Endothelial cell of umbilical vein (primary cell): ENCODE measurements at regions not wholly inside any gene's neighbourhood (a gene's known extent, or its start where the extent isn't known, plus 50 kb on each side); places are given as distances from the start of the nearest gene placed in this dataset.

Experiments
- BruUV-seq: library from RNA; stranded (reverse); fragments of 400-500 nt; replicated peaks from 2 replicates; lab custom pipeline; 2021; lab: Mats Ljungman, UMichigan
- CTCF ChIA-PET: fragments of 300-600, 350-600 bp; sonication (Branson Sonifier 250); formaldehyde crosslinking; loops from one replicate; lab custom pipeline; 2021; ENCODE audit warnings: antibody characterized with exemption, inconsistent platforms; lab: Charles Lee
- POLR2A ChIA-PET: fragments of 300-600, 350-600 bp; sonication (Branson Sonifier 250); formaldehyde crosslinking; loops from one replicate; lab custom pipeline; 2021; ENCODE audit warnings: antibody characterized with exemption, inconsistent platforms; lab: Charles Lee
- DNase-seq: peaks from one replicate; pipeline ENCODE4 v3.0.0-alpha.2; 2011; ENCODE audit warnings: low read depth, low spot score
- FAIRE-seq: peaks from 2 replicates; lab custom pipeline; 2011; peaks lifted over from hg19 to GRCh38; lab: Jason Lieb, UNC
- H2AFZ ChIP-seq: 2 replicates; pipeline ENCODE4 v1.6.0; 2012; ENCODE audit warnings: low read depth, low read length, control low read depth, inconsistent platforms
- H3K27ac ChIP-seq: 2 replicates; pipeline ENCODE4 v1.5.1; 2011; ENCODE audit warnings: low read depth, mild to moderate bottlenecking, control low read depth, low read length, moderate library complexity; ENCODE audit not compliant: insufficient read depth
- H3K27me3 ChIP-seq, 2 experiments: 2 replicates each; pipeline versions ENCODE4 v1.6.0 to v1.6.1; 2011; ENCODE audit warnings: low read length in 2 of 2, mixed read lengths in 1 of 2; ENCODE audit not compliant: control insufficient read depth in 2 of 2, insufficient read depth in 2 of 2
- H3K36me3 ChIP-seq, 2 experiments: 2 replicates in 1 of 2; 3 replicates in 1 of 2; pipeline ENCODE4 v1.5.1; 2011; ENCODE audit warnings: low read length in 2 of 2, mild to moderate bottlenecking in 1 of 2, moderate library complexity in 1 of 2; ENCODE audit not compliant: control insufficient read depth in 2 of 2, insufficient read depth in 2 of 2; ENCODE audit errors: extremely low read depth in 1 of 2
- H3K4me1 ChIP-seq: 3 replicates; pipeline ENCODE4 v1.5.1; 2011; ENCODE audit warnings: mild to moderate bottlenecking, low read length; ENCODE audit not compliant: control insufficient read depth, insufficient read depth; ENCODE audit errors: extremely low read depth
- H3K4me2 ChIP-seq: 2 replicates; pipeline ENCODE4 v1.6.1; 2011; ENCODE audit warnings: low read length, control low read depth, mixed read lengths; ENCODE audit not compliant: insufficient read depth
- H3K4me3 ChIP-seq, 3 experiments: fragments of 200-600 bp in 1 of 3; sonication (generic), shearing (Covaris generic) in 1 of 3; replicated peaks in 1 of 3; 2 replicates each; pipeline ENCODE4 v1.5.1; 2011 to 2016; ENCODE audit warnings: control low read depth in 3 of 3, low read length in 3 of 3, mild to moderate bottlenecking in 2 of 3, inconsistent platforms in 1 of 3, low read depth in 1 of 3, moderate library complexity in 1 of 3; ENCODE audit not compliant: insufficient read depth in 1 of 3
- H3K79me2 ChIP-seq: 2 replicates; pipeline ENCODE4 v1.6.0; 2012; ENCODE audit warnings: low read length, inconsistent platforms; ENCODE audit not compliant: control insufficient read depth, insufficient read depth
- H3K9ac ChIP-seq: replicated peaks from 2 replicates; pipeline ENCODE3; 2011; ENCODE audit warnings: low read length, control low read depth; ENCODE audit not compliant: insufficient read depth; ENCODE audit errors: extremely low read depth
- H3K9me1 ChIP-seq: replicated peaks from 3 replicates; pipeline ENCODE4 v1.6.0; 2011; ENCODE audit warnings: mild to moderate bottlenecking, low read length; ENCODE audit not compliant: control insufficient read depth, insufficient read depth; ENCODE audit errors: extremely low read depth
- H3K9me3 ChIP-seq: replicated peaks from 2 replicates; pipeline ENCODE4 v1.5.1; 2012; ENCODE audit warnings: low read length, inconsistent platforms; ENCODE audit not compliant: control insufficient read depth, insufficient read depth
- H4K20me1 ChIP-seq: replicated peaks from 2 replicates; pipeline ENCODE3; 2011; ENCODE audit warnings: mild to moderate bottlenecking, low read length; ENCODE audit not compliant: control insufficient read depth, insufficient read depth; ENCODE audit errors: extremely low read depth
- EZH2 ChIP-seq: IDR thresholded peaks from 2 replicates; pipeline ENCODE4 v1.6.1; 2012; ENCODE audit warnings: borderline replicate concordance, low read depth, mild to moderate bottlenecking, moderate library complexity, low read length, inconsistent platforms; ENCODE audit not compliant: severe bottlenecking
- FOS ChIP-seq: IDR thresholded peaks from 2 replicates; pipeline ENCODE4 v1.6.1; 2011; ENCODE audit warnings: mild to moderate bottlenecking, low read length, moderate library complexity, borderline replicate concordance; ENCODE audit not compliant: insufficient read depth
- JUN ChIP-seq: IDR thresholded peaks from 2 replicates; pipeline ENCODE4 v1.6.1; 2011; ENCODE audit warnings: borderline replicate concordance, low read depth; ENCODE audit not compliant: insufficient read length, insufficient read depth
- MYC ChIP-seq: IDR thresholded peaks from one replicate; pipeline ENCODE4 v1.6.1; 2011; ENCODE audit warnings: mild to moderate bottlenecking, low read depth, low read length
- POLR2AphosphoS5 ChIP-seq: IDR thresholded peaks from 2 replicates; pipeline ENCODE4 v1.6.1; 2012; ENCODE audit warnings: low read depth, mild to moderate bottlenecking, control low read depth, low read length, moderate library complexity; ENCODE audit not compliant: insufficient read depth
- dilution Hi-C: fragments of 300-500 bp; cut with MboI; formaldehyde crosslinking; loops from one replicate; pipeline ENCODE4 v1.15.0; 2019; ENCODE audit warnings: low sequenced_read_pairs; ENCODE audit not compliant: extremely low pct_ligation_motif_present
- intact Hi-C: fragments of 100-400 bp; cut with micrococcal nuclease; formaldehyde crosslinking; loops from one replicate; pipeline ENCODE4 v1.10.0; 2022
- TF ChIP-seq, protein P1 (sequence below), 2 donors: IDR thresholded peaks; 1 replicate in 1 of 2; 2 replicates in 1 of 2; pipeline ENCODE4 v1.5.1; 2011; ENCODE audit warnings: low read length in 2 of 2, mild to moderate bottlenecking in 2 of 2, moderate library complexity in 2 of 2, control low read depth in 1 of 2, inconsistent platforms in 1 of 2, low read depth in 1 of 2; ENCODE audit not compliant: insufficient read depth in 1 of 2; ENCODE audit errors: extremely low read depth in 1 of 2
- TF ChIP-seq, protein P2 (sequence below): IDR thresholded peaks from 2 replicates; pipeline ENCODE4 v1.6.1; 2011; ENCODE audit not compliant: insufficient read depth, insufficient read length

DNA sequence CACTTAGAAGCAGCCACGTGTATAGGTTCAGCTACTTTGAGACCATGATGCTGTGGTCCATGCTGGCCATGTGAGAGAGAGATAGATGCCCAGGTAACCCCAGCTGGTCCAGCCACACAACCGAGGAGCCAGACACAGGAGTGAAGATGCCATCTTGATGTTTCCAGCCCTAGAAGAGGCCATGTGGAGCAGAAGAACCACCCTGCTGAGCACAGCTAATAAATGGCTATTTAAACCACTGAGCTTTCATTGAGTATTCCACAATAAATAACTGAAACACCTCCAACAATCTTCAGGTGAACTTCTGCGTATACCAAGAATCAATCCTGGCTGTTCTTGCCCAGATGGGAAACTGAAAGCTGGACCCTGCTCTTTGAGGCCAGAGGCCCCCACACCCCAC, 84.0 kb upstream of the GSC start:
- DNase-seq (no peak), FAIRE-seq (no peak)
- BruUV-seq, result no TSS peak
- no peaks in the 10 kb centered on the region for H3K9me3 ChIP-seq
- H3K27ac ChIP-seq, result no peak overlapping the region
- H3K9me1 ChIP-seq, result no peaks in the 10 kb centered on the region
- no peaks in the 10 kb centered on the region for H3K4me1 ChIP-seq
- no peak overlapping the region for H2AFZ ChIP-seq
- no peak overlapping the region for H3K4me3 ChIP-seq
- H3K27me3 ChIP-seq, result no peaks in the 10 kb centered on the region
- no peak overlapping the region for H3K4me2 ChIP-seq
- dilution Hi-C loops (no loop called here), intact Hi-C loops (no loop called here)
- H3K9ac ChIP-seq, result no peak overlapping the region
- TF ChIP-seq JUN, result no peak
- no peak for TF ChIP-seq EZH2
- TF ChIP-seq, protein P1, sequence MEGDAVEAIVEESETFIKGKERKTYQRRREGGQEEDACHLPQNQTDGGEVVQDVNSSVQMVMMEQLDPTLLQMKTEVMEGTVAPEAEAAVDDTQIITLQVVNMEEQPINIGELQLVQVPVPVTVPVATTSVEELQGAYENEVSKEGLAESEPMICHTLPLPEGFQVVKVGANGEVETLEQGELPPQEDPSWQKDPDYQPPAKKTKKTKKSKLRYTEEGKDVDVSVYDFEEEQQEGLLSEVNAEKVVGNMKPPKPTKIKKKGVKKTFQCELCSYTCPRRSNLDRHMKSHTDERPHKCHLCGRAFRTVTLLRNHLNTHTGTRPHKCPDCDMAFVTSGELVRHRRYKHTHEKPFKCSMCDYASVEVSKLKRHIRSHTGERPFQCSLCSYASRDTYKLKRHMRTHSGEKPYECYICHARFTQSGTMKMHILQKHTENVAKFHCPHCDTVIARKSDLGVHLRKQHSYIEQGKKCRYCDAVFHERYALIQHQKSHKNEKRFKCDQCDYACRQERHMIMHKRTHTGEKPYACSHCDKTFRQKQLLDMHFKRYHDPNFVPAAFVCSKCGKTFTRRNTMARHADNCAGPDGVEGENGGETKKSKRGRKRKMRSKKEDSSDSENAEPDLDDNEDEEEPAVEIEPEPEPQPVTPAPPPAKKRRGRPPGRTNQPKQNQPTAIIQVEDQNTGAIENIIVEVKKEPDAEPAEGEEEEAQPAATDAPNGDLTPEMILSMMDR (IDR thresholded peaks at IDR 0.05; ENCODE audit: extremely low read depth in 1 of 2, insufficient read depth in 1 of 2, low read depth in 1 of 2, low read length in 2 of 2), result no peak
- TF ChIP-seq FOS, result no peak
- no peaks in the 10 kb centered on the region for H3K79me2 ChIP-seq
- H3K36me3 ChIP-seq, result no peaks in the 10 kb centered on the region
- no peaks in the 10 kb centered on the region for H4K20me1 ChIP-seq
- POLR2A ChIA-PET, result no interaction called here
- CTCF ChIA-PET, result no interaction called here

DNA sequence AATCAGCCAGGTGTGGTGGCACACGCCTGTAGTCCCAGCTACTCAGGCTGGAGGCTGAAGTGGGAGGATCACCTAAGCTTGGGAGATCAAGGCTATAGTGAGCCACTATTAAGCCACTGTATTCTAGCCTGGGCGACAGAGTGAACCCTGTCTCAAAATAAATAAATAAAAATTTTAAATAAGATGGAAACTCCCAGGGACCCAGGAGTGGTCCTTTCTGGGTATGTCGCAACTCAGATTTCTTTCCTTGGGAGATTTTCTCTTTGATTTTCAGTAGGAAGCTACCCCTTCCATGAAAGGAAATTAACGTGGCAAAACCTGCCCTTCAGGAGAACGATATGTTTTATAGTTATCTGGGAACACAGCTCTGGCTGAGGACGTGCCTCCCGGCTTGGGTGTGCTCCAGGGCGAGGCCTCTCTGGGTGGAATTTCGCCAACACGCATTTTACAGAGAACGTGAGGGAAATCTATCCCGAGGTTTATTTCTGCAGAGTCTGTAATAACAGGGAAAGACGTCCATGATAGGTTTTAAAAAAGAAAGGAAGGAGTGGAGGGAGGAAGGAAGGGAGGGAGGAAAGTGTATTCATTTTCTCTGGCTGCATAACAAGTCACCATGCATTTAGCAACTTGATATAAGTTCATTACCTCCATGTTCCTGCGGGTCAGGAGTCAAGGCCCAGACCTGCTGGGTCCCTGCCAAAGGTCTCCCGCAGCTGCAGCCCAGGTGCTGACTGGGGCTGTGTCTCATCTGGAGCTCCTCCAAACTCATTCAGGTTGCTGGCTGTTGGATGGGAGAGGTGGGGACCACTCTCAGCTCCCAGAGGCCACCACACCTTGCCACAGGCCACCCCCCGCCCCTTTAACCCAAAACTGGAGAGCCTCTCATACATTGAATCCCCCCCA, 80.6 kb upstream of the GSC start:
- CTCF ChIA-PET, result no interaction called here
- intact Hi-C loops, result no loop called here
- H4K20me1 ChIP-seq, result no peaks in the 10 kb centered on the region

More for the DNA sequence above, 80.6 kb upstream of the GSC start:
- Histone ChIP-seq H3K9ac (no peak overlapping the region), H3K4me3 (no peak overlapping the region), H3K9me1 (no peaks in the 10 kb centered on the region), H3K4me1 (no peaks in the 10 kb centered on the region), H3K9me3 (no peaks in the 10 kb centered on the region), H3K27me3 (no peaks in the 10 kb centered on the region), H3K36me3 (no peaks in the 10 kb centered on the region), H3K79me2 (no peaks in the 10 kb centered on the region), H2AFZ (no peak overlapping the region), H3K4me2 (no peak overlapping the region), H3K27ac (no peak overlapping the region)
- POLR2A ChIA-PET, result no interaction called here
- BruUV-seq, result no TSS peak
- TF ChIP-seq MYC (no peak), JUN (no peak), FOS (no peak), POLR2AphosphoS5 (no peak), EZH2 (no peak)
- TF ChIP-seq, protein P2, sequence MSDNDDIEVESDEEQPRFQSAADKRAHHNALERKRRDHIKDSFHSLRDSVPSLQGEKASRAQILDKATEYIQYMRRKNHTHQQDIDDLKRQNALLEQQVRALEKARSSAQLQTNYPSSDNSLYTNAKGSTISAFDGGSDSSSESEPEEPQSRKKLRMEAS, result no peak
- TF ChIP-seq, protein P1 (IDR thresholded peaks at IDR 0.05; ENCODE audit: extremely low read depth in 1 of 2, insufficient read depth in 1 of 2, low read depth in 1 of 2, low read length in 2 of 2), result no peak
- dilution Hi-C loops, result no loop called here
- FAIRE-seq (no peak), DNase-seq (no peak)
